GM21528 (cell line): ENCODE measurements at regions not wholly inside any gene's neighbourhood (a gene's known extent, or its start where the extent isn't known, plus 50 kb on each side); places are given as distances from the start of the nearest gene placed in this dataset.
A peak's percentile ranks its signal among the peaks of the same experiment; 100 is the strongest.

Experiments
- ATAC-seq: cut with Tn5 transposase; IDR thresholded peaks from one replicate; pipeline ENCODE4 v1.9.1; 2021; ENCODE audit warnings: mild to moderate bottlenecking, moderate library complexity; ENCODE audit not compliant: unreplicated experiment, low FRiP score

GRCh38 chr1:80778094-80778840, 1022.5 kb upstream of the ADGRL2 start:
- ATAC-seq, result no peak

DNA sequence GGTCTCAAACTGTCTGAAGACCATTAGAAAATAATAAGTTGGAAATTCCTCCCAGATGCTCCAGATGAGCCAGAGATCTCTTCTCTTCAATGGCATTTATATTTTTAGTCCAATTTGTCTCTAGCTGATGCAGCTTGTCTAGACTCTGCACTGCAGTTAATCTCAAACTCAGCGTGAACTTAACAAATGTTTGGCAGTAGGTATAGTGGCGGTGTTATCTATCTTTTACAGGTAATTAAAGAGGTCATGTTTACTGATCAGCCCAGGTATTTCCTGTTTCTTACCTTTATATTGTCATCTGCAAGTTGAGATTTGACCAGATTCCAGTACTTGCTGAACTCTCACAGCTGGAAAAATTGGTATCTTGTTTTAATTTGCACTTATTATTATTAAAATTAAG, 1024.5 kb upstream of the ADGRL2 start:
- no peak for ATAC-seq

DNA sequence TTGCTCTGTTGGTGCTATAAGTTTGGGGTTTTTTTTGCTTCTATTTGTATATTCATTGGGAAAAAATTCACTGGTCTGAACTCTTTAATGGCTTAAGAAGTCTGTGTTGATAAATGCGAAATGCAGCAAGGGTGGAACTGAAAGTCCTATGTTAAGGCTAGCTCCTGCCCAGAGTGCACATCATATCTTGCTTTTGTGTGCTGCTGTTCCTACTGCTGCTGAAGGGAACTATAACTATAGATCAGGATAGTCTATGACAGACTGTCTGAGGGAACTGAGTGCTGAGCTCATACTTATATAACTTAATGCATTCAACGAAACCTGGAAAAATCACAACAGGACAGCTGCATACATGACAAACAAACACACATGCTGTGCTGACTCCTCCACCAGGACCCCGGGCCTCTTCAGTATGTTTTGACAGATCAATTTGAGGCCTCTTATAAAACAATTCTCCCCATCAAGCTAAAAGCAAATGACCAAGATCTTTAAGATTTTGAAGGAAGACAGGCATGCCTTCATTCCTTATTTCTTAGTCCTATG, 1031.5 kb upstream of the ADGRL2 start:
- no peak for ATAC-seq

DNA sequence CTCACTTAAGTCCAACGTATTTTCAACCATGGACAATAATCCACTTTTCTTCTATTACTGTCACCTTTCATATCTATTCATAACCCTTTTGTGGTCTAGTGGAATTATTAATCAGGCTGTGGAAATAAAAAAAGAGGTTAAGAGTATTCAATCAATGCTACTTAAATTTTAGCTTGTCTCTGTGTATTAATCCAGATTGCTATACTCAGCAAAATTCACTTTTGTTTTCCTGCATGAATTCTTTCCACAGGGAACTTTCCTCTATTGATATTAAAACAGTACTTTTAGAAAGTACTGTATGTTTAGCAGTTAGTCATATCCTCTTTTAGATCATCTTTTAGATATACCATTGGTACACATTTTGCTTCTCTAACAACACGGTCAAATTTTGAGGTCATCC, 1033.0 kb upstream of the ADGRL2 start:
- ATAC-seq, result no peak

- no peak for ATAC-seq
These were observed 1041.4 kb upstream of the ADGRL2 start for GRCh38 chr1:80759354-80759753.

DNA sequence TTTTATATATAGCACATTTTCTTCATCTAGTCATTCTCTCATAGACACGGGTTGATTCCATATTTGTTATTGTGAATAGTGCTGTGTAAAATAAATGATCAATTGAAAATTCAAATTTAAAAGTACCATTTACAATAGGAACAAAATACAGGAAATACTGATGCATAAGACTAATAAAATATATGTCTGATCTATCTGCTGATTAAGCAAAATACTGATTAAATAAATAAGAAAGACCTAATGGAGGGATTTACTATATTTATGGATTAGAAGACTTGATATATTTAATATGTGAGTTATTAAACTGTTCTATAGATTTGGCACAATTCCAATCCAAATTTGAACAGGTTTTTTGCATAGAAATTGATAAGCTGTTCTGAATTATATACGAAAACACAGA, 1044.8 kb upstream of the ADGRL2 start:
- no peak for ATAC-seq

- no peak for ATAC-seq
These were observed 1049.5 kb upstream of the ADGRL2 start for GRCh38 chr1:80751204-80751603.

- ATAC-seq, result no peak
These were observed 1069.4 kb upstream of the ADGRL2 start for GRCh38 chr1:80731241-80731894.

- no peak for ATAC-seq
These were observed 1078.1 kb upstream of the ADGRL2 start for GRCh38 chr1:80722611-80723010.

DNA sequence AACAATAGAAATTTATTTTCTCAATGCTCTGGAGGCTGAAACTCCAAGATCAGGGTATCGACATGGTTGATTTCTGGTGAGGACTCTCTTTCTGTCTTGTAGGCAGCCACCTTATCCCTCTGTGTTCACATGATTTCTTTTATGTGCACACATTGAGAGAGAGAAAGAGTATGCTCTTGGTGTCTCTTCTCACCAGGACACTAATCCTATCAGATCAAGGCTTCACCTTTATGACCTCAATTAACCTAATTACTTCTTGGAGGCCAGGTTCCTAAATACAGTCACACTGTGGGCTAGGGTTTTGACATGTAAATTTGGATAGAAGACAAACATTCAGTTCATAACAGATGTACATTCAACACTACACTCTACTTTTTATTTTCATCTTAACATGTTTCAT, 1094.2 kb upstream of the ADGRL2 start:
- no peak for ATAC-seq

DNA sequence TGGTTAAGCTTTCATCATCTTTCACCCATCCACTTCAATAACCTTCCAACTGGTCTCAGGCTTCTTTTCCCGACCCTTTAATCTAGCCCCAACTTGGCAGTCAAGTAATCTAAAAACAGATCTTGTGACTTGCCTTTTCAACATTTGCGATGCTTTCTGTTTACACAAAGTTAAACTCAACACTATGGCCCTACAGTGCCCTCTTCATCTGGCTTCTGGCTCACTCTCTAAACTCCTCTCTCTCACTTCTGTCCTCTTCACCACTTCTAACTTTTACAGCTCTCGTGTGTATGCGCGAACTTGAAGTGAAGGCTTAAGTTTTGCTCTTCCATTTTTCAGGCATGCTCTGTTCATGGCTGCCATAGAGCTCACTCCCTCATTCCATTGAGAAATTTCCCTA, 1122.3 kb upstream of the ADGRL2 start:
- no peak for ATAC-seq

DNA sequence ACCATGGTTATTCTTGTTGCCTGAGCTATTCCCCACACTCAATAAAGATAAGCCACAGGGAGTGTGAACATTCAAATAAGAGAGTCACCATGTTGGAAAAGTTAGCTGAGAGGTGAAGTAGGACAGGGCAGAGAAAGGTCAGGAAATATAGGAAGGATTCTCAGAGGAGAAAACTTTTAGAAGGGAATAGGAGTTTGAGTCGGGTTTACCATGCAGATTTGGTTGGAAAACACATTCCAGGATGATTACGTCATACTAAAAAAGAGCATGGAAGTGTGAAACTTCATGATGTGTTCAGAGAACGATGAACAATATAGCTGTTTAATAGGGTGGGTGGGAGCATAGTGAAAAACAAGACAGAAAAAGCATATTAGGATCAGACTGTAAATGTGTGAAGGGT, 1125.3 kb upstream of the ADGRL2 start:
- no peak for ATAC-seq

DNA sequence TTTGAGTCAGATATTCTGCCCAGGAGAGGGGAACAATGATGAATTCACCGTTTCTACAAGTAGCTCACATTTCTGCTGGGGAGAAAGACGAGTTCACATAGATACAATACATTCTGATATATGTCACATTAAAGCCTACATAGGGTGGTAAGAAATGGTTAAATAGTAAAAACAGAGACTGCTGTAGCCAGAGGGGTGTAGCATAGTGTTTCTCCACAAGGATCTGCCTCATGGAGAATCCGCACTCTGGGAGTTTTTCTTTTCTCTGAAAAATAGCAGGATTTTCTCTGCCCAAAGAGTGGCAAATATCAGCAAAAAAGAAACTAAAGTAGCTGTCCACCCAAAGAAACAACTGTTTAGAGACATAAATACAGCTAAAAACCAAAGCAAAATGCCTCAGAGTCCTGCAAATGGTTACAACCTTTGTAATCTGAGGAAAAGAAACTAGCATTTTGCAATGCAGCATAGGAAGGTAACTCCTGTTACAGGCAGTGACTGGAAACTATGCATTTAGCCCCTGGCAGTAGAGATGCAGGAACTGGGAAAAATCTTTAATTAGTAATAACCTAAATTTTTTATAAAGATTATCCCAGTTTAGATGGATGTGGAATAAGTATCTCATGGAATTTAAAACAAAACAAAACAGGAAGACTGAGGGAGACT, 1126.7 kb upstream of the ADGRL2 start:
- no peak for ATAC-seq

DNA sequence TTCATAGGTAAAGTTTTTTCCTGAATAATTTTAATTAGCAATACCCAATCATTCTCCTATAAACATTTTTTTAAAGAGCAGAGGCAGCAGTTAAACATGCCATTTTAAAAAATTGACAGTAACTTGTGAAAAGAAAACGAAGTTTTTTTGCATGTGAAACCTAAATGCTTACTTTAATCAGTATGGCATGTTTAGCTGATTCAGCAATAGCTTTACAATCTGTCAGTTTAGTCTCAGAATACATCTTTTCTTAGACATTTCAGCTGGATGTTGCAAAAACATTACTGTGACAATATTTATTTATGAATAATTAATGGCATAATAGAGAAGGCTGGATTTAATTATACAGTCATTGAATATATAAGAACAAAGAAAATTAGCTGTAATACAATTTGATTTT, 1132.4 kb upstream of the ADGRL2 start:
- ATAC-seq, result no peak

GRCh38 chr1:80666073-80666472, 1134.7 kb upstream of the ADGRL2 start:
- ATAC-seq, result no peak

DNA sequence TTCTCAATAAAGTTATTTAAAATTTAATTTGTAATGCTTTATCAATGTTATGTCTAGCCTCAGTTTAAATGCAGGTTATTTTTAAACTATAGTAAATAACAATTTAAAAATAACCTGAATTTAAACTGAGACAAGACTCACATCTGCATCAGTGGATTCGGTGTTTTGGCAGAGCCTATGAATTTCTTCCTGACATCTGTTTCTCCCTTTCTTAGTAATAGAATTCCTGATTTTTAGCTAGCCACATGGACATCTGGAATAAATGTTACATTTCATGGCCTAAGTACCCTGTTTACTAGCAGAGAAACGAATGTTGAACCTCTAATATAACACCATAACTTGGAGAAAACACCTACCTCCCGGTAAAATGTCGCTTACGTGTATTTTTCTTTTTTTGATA, 1141.6 kb upstream of the ADGRL2 start:
- ATAC-seq, result no peak

- ATAC-seq, result no peak
These were observed 1143.0 kb upstream of the ADGRL2 start for GRCh38 chr1:80657707-80658106.

DNA sequence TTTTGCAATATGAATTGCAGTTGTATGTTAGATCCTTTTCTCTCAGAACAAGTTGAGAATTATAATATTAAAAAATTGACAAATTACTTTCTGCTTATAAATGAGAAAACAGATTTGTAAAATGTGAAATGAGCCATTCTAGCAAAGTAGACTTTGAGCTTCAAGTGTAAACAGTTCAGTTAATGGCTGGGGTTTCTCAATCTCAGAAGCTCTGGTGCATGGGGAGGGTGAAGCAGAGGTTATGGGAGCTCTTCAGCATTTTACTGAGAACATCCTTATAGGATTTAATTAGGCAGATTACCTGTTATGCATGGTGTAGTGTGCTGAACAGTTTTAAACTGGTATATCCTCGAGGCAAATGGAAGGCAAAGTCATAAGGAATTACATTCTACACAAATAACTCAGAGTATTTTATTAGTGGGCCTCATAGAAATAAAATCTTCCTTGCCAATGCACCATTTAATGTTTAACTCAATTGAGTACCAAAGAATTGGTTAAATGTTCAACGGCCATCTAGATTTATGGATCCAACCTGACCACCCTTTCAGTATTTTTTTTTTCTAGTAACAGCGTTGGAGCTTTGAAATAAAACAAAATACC, 1143.6 kb upstream of the ADGRL2 start:
- ATAC-seq, result no peak

- no peak for ATAC-seq
These were observed 1144.1 kb upstream of the ADGRL2 start for GRCh38 chr1:80656641-80657040.

GRCh38 chr1:80656014-80656636, 1144.6 kb upstream of the ADGRL2 start:
- ATAC-seq, result peak; percentile 90

- ATAC-seq, result no peak
These were observed 1154.7 kb upstream of the ADGRL2 start for GRCh38 chr1:80646053-80646452.
